Tongue (tissue), 1 donor: ENCODE measurements at regions not wholly inside any gene's neighbourhood (a gene's known extent, or its start where the extent isn't known, plus 50 kb on each side); places are given as distances from the start of the nearest gene placed in this dataset.

Experiments
- DNase-seq: peaks from one replicate; pipeline ENCODE4 v3.0.0-alpha.2; 2015

GRCh38 chr6:148166339-148166968, 176.2 kb upstream of the SASH1 start:
- peak; percentile 85 for DNase-seq

GRCh38 chr6:148169706-148170105, 172.9 kb upstream of the SASH1 start:
- DNase-seq: no peak

- no peak for DNase-seq
Observed at GRCh38 chr6:148170286-148170685, 172.4 kb upstream of the SASH1 start.

GRCh38 chr6:148173548-148173947, 169.1 kb upstream of the SASH1 start:
- DNase-seq: no peak

- no peak for DNase-seq
Observed at GRCh38 chr6:148175550-148176188, 167.0 kb upstream of the SASH1 start.

GRCh38 chr6:148177589-148178233, 164.9 kb upstream of the SASH1 start:
- peak; percentile 68 for DNase-seq

- DNase-seq: peak; percentile 34
Observed at GRCh38 chr6:148179786-148180185, 162.9 kb upstream of the SASH1 start.

- no peak for DNase-seq
Observed at GRCh38 chr6:148182378-148182777, 160.3 kb upstream of the SASH1 start.

GRCh38 chr6:148183776-148184175, 158.9 kb upstream of the SASH1 start:
- no peak for DNase-seq

GRCh38 chr6:148186916-148187315, 155.7 kb upstream of the SASH1 start:
- DNase-seq: no peak

- no peak for DNase-seq
Observed at GRCh38 chr6:148192310-148192709, 150.3 kb upstream of the SASH1 start.

- DNase-seq: no peak
Observed at GRCh38 chr6:148193063-148193680, 149.5 kb upstream of the SASH1 start.

- DNase-seq: no peak
Observed at GRCh38 chr6:148195511-148195910, 147.1 kb upstream of the SASH1 start.

- DNase-seq: no peak
Observed at GRCh38 chr6:148199584-148199983, 143.1 kb upstream of the SASH1 start.

GRCh38 chr6:148200293-148200692, 142.3 kb upstream of the SASH1 start:
- DNase-seq: no peak

GRCh38 chr6:148200781-148201180, 141.9 kb upstream of the SASH1 start:
- DNase-seq: no peak

- DNase-seq: peak; percentile 56
Observed at GRCh38 chr6:148203281-148203925, 139.2 kb upstream of the SASH1 start.

- DNase-seq: peak; percentile 62
Observed at GRCh38 chr6:148203970-148204369, 138.7 kb upstream of the SASH1 start.

- DNase-seq: no peak
Observed at GRCh38 chr6:148208298-148208697, 134.3 kb upstream of the SASH1 start.

GRCh38 chr6:148211777-148212324, 130.8 kb upstream of the SASH1 start:
- no peak for DNase-seq

- DNase-seq: no peak
Observed at GRCh38 chr6:148212366-148212765, 130.3 kb upstream of the SASH1 start.

GRCh38 chr6:148213366-148213765, 129.3 kb upstream of the SASH1 start:
- DNase-seq: no peak
